HepG2 (cell line): ENCODE measurements at regions not wholly inside any gene's neighbourhood (a gene's known extent, or its start where the extent isn't known, plus 50 kb on each side); places are given as distances from the start of the nearest gene placed in this dataset.
"Not testable (repeated sequence)": the region's sequence is repeated elsewhere in the genome, so short reads cannot be mapped to it uniquely, and the experiment has no call there.

ENCODE experiments used
- ATAC-seq: fragments of 200-7000 bp; cut with Tn5 transposase; 3 replicates; pipeline ENCODE4 v1.9.1; 2020; ENCODE audit warnings: mild to moderate bottlenecking, moderate library complexity
- BruUV-seq: library from RNA; stranded (reverse); fragments of 400-500 nt; replicated peaks from 2 replicates; lab custom pipeline; 2021; lab: Mats Ljungman, UMichigan
- CTCF ChIA-PET: fragments of 300-600 bp; formaldehyde crosslinking; extraction: SDS; loops from one replicate; lab custom pipeline; 2021; ENCODE audit warnings: low total read pairs, inconsistent platforms, low intra/inter-chr PET ratio; lab: Yijun Ruan, JAX
- POLR2A ChIA-PET: fragments of 350-600 bp; sonication (Branson Sonifier 250); formaldehyde crosslinking; loops from one replicate; lab custom pipeline; 2020; ENCODE audit warnings: antibody characterized with exemption, inconsistent platforms; lab: Yijun Ruan, JAX
- DNase-seq: peaks from one replicate; pipeline ENCODE4 v3.0.0-alpha.2; 2015; ENCODE audit warnings: low spot score
- FAIRE-seq: peaks from 3 replicates; lab custom pipeline; 2011; peaks lifted over from hg19 to GRCh38; lab: Jason Lieb, UNC
- H2AFZ ChIP-seq: one replicate; pipeline ENCODE4 v1.6.1; 2011; ENCODE audit warnings: low read length, inconsistent platforms
- H3K27ac ChIP-seq: fragments of 300-600 bp; 3 replicates; pipeline ENCODE4 v1.8.0; 2011; ENCODE audit warnings: mixed run types, mild to moderate bottlenecking, mixed read lengths, low read length, inconsistent platforms; ENCODE audit not compliant: insufficient read depth; ENCODE audit errors: extremely low read length
- H3K27me3 ChIP-seq, 2 experiments: fragments of 200-600 bp in 1 of 2; 2 replicates in 1 of 2; 3 replicates in 1 of 2; pipeline versions ENCODE4 v1.6.0 to v1.8.0; 2011; ENCODE audit warnings: low read length in 2 of 2, mild to moderate bottlenecking in 2 of 2, moderate library complexity in 2 of 2, inconsistent platforms in 1 of 2; ENCODE audit not compliant: insufficient read depth in 2 of 2, control insufficient read depth in 1 of 2
- H3K36me3 ChIP-seq, 2 experiments: fragments of 200-600 bp in 1 of 2; replicated peaks in 1 of 2; 2 replicates in 1 of 2; 3 replicates in 1 of 2; pipeline versions ENCODE4 v1.5.1 to v1.8.0; 2011; ENCODE audit warnings: low read length in 2 of 2, inconsistent platforms in 1 of 2; ENCODE audit not compliant: insufficient read depth in 2 of 2, control insufficient read depth in 1 of 2
- H3K4me1 ChIP-seq: 2 replicates; pipeline ENCODE4 v1.5.1; 2012; ENCODE audit warnings: low read length, inconsistent platforms; ENCODE audit not compliant: insufficient read depth
- H3K4me2 ChIP-seq: 2 replicates; pipeline ENCODE4 v1.6.0; 2011; ENCODE audit warnings: low read depth, low read length, inconsistent platforms
- H3K4me3 ChIP-seq, 3 experiments: fragments of 200-600 bp in 1 of 3; sonication (generic), shearing (Covaris generic) in 1 of 3; replicated peaks in 1 of 3; 2 replicates each; pipeline ENCODE4 v1.5.1; 2011 to 2016; ENCODE audit warnings: low read length in 3 of 3, inconsistent platforms in 2 of 3, low read depth in 2 of 3, mild to moderate bottlenecking in 2 of 3, control low read depth in 1 of 3, mixed read lengths in 1 of 3; ENCODE audit not compliant: insufficient read depth in 1 of 3
- H3K79me2 ChIP-seq: one replicate; pipeline ENCODE4 v1.6.1; 2011; ENCODE audit warnings: low read length, inconsistent platforms; ENCODE audit not compliant: insufficient read depth
- H3K9ac ChIP-seq: 2 replicates; pipeline ENCODE4 v1.6.0; 2011; ENCODE audit warnings: mild to moderate bottlenecking, low read depth, low read length, inconsistent platforms; ENCODE audit not compliant: insufficient read depth
- H3K9me3 ChIP-seq: 2 replicates; pipeline ENCODE4 v1.5.1; 2012; ENCODE audit warnings: mild to moderate bottlenecking, low read length
- H4K20me1 ChIP-seq: 2 replicates; pipeline ENCODE4 v1.6.0; 2011; ENCODE audit warnings: inconsistent platforms, mild to moderate bottlenecking, low read length, moderate library complexity; ENCODE audit not compliant: insufficient read depth
- AGO2 ChIP-seq: fragments of 200-400 bp; formaldehyde crosslinking; optimal IDR thresholded peaks from 2 replicates; pipeline ENCODE3; 2017; ENCODE audit warnings: mild to moderate bottlenecking, low read depth, low read length, moderate library complexity
- ETV5 ChIP-seq: IDR thresholded peaks from 2 replicates; pipeline ENCODE4 v1.6.1; 2018; ENCODE audit warnings: missing biosample characterization, missing genetic modification reagents, inconsistent platforms, borderline replicate concordance
- FOXA3 ChIP-seq: IDR thresholded peaks from 2 replicates; pipeline ENCODE4 v1.6.1; 2016; ENCODE audit warnings: missing genetic modification reagents, missing compliant biosample characterization
- HNF4A ChIP-seq: sonication (generic); formaldehyde crosslinking; IDR thresholded peaks from 2 replicates; pipeline ENCODE4 v1.4.0; 2020; ENCODE audit warnings: missing genetic modification reagents
- MZF1 ChIP-seq: sonication (generic); formaldehyde crosslinking; IDR thresholded peaks from 2 replicates; pipeline ENCODE4 v1.8.1; 2023; ENCODE audit warnings: mild to moderate bottlenecking, missing genetic modification reagents, borderline replicate concordance
- PRPF4 ChIP-seq: fragments of 200-400 bp; formaldehyde crosslinking; IDR thresholded peaks from 2 replicates; pipeline ENCODE4 v1.6.1; 2016; ENCODE audit warnings: low read length, low read depth; ENCODE audit not compliant: poor library complexity, severe bottlenecking
- RARA ChIP-seq: IDR thresholded peaks from 2 replicates; pipeline ENCODE4 v1.6.1; 2016; ENCODE audit warnings: missing genetic modification reagents, missing compliant biosample characterization
- ZFP62 ChIP-seq: sonication (generic); formaldehyde crosslinking; IDR thresholded peaks from 2 replicates; pipeline ENCODE4 v1.4.0; 2020; ENCODE audit warnings: missing genetic modification reagents
- ZNF256 ChIP-seq: sonication (generic); formaldehyde crosslinking; conservative IDR thresholded peaks from 2 replicates; pipeline ENCODE4 v1.4.0; 2020; ENCODE audit warnings: missing genetic modification reagents
- ZNF281 ChIP-seq: sonication (generic); formaldehyde crosslinking; IDR thresholded peaks from 2 replicates; pipeline ENCODE4 v1.4.0; 2020; ENCODE audit warnings: missing genetic modification reagents, borderline replicate concordance
- ZNF329 ChIP-seq: sonication (generic); formaldehyde crosslinking; IDR thresholded peaks from 2 replicates; pipeline ENCODE4 v1.9.0; 2021; ENCODE audit warnings: low read depth, mild to moderate bottlenecking, missing genetic modification reagents
- ZNF644 ChIP-seq: IDR thresholded peaks from 2 replicates; pipeline ENCODE4 v1.6.1; 2016; ENCODE audit warnings: low read depth
- WGBS: methylation state at CpG from one replicate; pipeline ENCODE4 v1.1.6; 2017; ENCODE audit warnings: low lambda C conversion rate; 5-methylcytosine and 5-hydroxymethylcytosine counted together
- in situ Hi-C: cut with HindIII; loops from 2 replicates; pipeline ENCODE4 v1.10.0; 2017; ENCODE audit warnings: low pct_unique_long_range_greater_than_20kb; ENCODE audit not compliant: extremely low pct_ligation_motif_present
- intact Hi-C: fragments of 100-400 bp; cut with micrococcal nuclease; formaldehyde crosslinking; loops from one replicate; pipeline ENCODE4 v1.10.0; 2022; ENCODE audit not compliant: unreplicated experiment

GRCh38 chrX:22866801-22867200, 133.0 kb upstream of the DDX53 start:
- intact Hi-C loops, FAIRE-seq, CTCF ChIA-PET, H3K79me2 ChIP-seq, H2AFZ ChIP-seq, H3K4me1 ChIP-seq, ATAC-seq, H4K20me1 ChIP-seq, H3K27ac ChIP-seq, H3K36me3 ChIP-seq, H3K9me3 ChIP-seq, H3K4me2 ChIP-seq, BruUV-seq, H3K9ac ChIP-seq, H3K27me3 ChIP-seq, H3K4me3 ChIP-seq, POLR2A ChIA-PET, in situ Hi-C loops: not testable (repeated sequence)
- no CpG with 5 or more reads among the region's 5 CpGs for WGBS
- 0 out of 2 replicates have a peak, but pooled peaks have one; percentile 8 for TF ChIP-seq HNF4A (CRISPR knock-in tag)
- peak; percentile 27; the same call in 1 of the 2 replicates for TF ChIP-seq FOXA3
- TF ChIP-seq ZNF644 (CRISPR knock-in tag) = 0 out of 2 replicates have a peak, but pooled peaks have one; percentile 22
- TF ChIP-seq ZNF281 (CRISPR knock-in tag) = peak; percentile 78; the same call in 1 of the 2 replicates
- peak; percentile 27 for DNase-seq

GRCh38 chrX:22882543-22882942, 117.2 kb upstream of the DDX53 start:
- TF ChIP-seq ETV5 = no peak
- no peak for TF ChIP-seq AGO2
- TF ChIP-seq ZFP62 (CRISPR knock-in tag) = no peak
- TF ChIP-seq RARA (CRISPR knock-in tag) = no peak
- TF ChIP-seq MZF1 (CRISPR knock-in tag) = no peak
- no peak for TF ChIP-seq PRPF4
- no peak for TF ChIP-seq ZNF329 (CRISPR knock-in tag)
- no peak for TF ChIP-seq ZNF256
- no peaks in the 10 kb centered on the region for H3K4me1 ChIP-seq
- no peaks in the 10 kb centered on the region for H3K36me3 ChIP-seq
- BruUV-seq = no TSS peak
- no peaks in the 10 kb centered on the region for H3K79me2 ChIP-seq
- intact Hi-C loops = no loop called here
- H3K9ac ChIP-seq = no peak overlapping the region
- in situ Hi-C loops = no loop called here
- H3K9me3 ChIP-seq = no peaks in the 10 kb centered on the region
- DNase-seq = no peak
- no peak overlapping the region for H3K27ac ChIP-seq
- no peak overlapping the region for H2AFZ ChIP-seq
- CTCF ChIA-PET = no interaction called here
- no peaks in the 10 kb centered on the region for H3K27me3 ChIP-seq
- ATAC-seq = no peak
- H3K4me2 ChIP-seq = no peak overlapping the region
- no peak for FAIRE-seq
- H3K4me3 ChIP-seq = no peak overlapping the region
- POLR2A ChIA-PET = no interaction called here
- H4K20me1 ChIP-seq = no peaks in the 10 kb centered on the region
- WGBS = 0% methylated on average over 2 of the region's 2 CpGs
